ENCODE measurements at regions not wholly inside any gene's neighbourhood (a gene's known extent, or its start where the extent isn't known, plus 50 kb on each side); places are given as distances from the start of the nearest gene placed in this dataset.

DNA sequence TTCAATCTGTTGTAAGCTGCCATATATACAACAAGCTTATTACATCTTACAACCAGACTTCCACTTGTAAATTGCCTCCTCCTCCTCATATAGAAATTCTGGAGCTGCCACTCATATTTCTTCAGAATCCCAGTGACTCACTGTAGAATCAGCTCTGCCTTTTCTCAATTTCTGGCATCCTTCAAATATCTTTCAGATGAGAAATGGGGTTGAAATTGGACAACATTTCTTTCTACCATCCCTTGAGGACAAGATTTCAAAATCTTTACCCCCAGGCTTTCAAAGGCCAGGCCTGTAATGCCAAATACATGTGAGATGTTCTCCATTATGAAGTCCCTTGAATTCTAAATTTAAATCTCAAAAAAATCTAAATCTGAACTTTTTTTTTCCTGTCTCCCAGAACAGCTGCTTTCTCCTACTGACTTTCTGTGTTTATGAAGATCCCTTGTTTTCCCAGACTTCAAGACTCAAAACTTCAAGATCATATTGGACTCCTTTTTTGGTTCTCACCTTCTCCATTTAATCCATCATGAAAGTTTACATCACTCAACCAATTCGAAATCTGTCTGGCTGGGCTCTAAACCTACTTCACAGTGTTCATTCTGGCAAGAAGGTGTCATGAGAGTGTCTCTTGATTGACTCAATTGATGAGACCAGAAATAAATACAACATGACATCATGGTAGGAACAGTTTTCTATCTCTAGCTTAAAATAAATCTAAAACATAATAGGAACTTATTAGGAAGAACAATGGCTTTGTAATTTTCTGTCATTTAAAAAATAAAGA lies 109.8 kb downstream of the HMHB1 start:
- no peak for TF ChIP-seq EZH2 (IDR thresholded peaks at IDR 0.05; ENCODE audit: borderline replicate concordance, insufficient read depth, low read depth, low read length, poor library complexity, severe bottlenecking)
- TF ChIP-seq, protein P1, sequence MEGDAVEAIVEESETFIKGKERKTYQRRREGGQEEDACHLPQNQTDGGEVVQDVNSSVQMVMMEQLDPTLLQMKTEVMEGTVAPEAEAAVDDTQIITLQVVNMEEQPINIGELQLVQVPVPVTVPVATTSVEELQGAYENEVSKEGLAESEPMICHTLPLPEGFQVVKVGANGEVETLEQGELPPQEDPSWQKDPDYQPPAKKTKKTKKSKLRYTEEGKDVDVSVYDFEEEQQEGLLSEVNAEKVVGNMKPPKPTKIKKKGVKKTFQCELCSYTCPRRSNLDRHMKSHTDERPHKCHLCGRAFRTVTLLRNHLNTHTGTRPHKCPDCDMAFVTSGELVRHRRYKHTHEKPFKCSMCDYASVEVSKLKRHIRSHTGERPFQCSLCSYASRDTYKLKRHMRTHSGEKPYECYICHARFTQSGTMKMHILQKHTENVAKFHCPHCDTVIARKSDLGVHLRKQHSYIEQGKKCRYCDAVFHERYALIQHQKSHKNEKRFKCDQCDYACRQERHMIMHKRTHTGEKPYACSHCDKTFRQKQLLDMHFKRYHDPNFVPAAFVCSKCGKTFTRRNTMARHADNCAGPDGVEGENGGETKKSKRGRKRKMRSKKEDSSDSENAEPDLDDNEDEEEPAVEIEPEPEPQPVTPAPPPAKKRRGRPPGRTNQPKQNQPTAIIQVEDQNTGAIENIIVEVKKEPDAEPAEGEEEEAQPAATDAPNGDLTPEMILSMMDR (IDR thresholded peaks at IDR 0.05): no peak
